GM10248 (cell line): ENCODE measurements at regions not wholly inside any gene's neighbourhood (a gene's known extent, or its start where the extent isn't known, plus 50 kb on each side); places are given as distances from the start of the nearest gene placed in this dataset.

Experiments used
- CTCF ChIA-PET: fragments of 300-600 bp; sonication (Branson Sonifier 250); formaldehyde crosslinking; extraction: SDS; loops from one replicate; lab custom pipeline; 2021; ENCODE audit warnings: antibody characterized with exemption; lab: Yijun Ruan, JAX
- POLR2A ChIA-PET: fragments of 350-650 bp; sonication (Branson Sonifier 250); formaldehyde crosslinking; extraction: SDS; loops from one replicate; lab custom pipeline; 2020; ENCODE audit warnings: antibody characterized with exemption; lab: Yijun Ruan, JAX
- DNase-seq: peaks from one replicate; pipeline ENCODE4 v3.0.0; 2012; ENCODE audit errors: extremely low spot score
- CTCF ChIP-seq: IDR thresholded peaks from 2 replicates; pipeline ENCODE4 v1.5.1; 2012; ENCODE audit warnings: mild to moderate bottlenecking, low read depth; ENCODE audit errors: extremely low read depth, missing control alignments, control extremely low read depth

GRCh38 chr12:114263056-114263805 is 142.7 kb downstream of the TBX5 start:
- ChIA-PET POLR2A (no interaction called here), CTCF (interaction anchor here (1.1 to 1.7 kb wide), 2 partner anchors 39 to 63 kb away, joined by 3 to 4 read pairs; no protein-coding TSS in a partner anchor)
- no peak for TF ChIP-seq CTCF
- no peak for DNase-seq

- TF ChIP-seq CTCF = no peak
- no peak for DNase-seq
- POLR2A ChIA-PET = no interaction called here
- CTCF ChIA-PET = interaction anchor here (0.9 kb wide), 1 partner anchor 21 kb away, joined by 3 read pairs; no protein-coding TSS in a partner anchor
Observed at GRCh38 chr12:114257687-114258086, 148.3 kb downstream of the TBX5 start.

GRCh38 chr12:114254998-114255397 is 150.9 kb downstream of the TBX5 start:
- DNase-seq = no peak
- TF ChIP-seq CTCF = no peak
- CTCF ChIA-PET = no interaction called here

GRCh38 chr12:114253976-114254778 is 151.8 kb downstream of the TBX5 start:
- ChIA-PET POLR2A (no interaction called here), CTCF (no interaction called here)
- TF ChIP-seq CTCF = no peak
- DNase-seq = no peak

More at GRCh38 chr12:114254998-114255397, 150.9 kb downstream of the TBX5 start:
- POLR2A ChIA-PET = no interaction called here

GRCh38 chr12:114248527-114248926 is 157.4 kb downstream of the TBX5 start:
- POLR2A ChIA-PET = no interaction called here
- DNase-seq = no peak
- no peak for TF ChIP-seq CTCF
- CTCF ChIA-PET = no interaction called here

GRCh38 chr12:114245555-114245954 is 160.4 kb downstream of the TBX5 start:
- no peak for TF ChIP-seq CTCF
- ChIA-PET POLR2A (no interaction called here), CTCF (no interaction called here)
- no peak for DNase-seq
